Cardiac septum (tissue), 1 donor: ENCODE measurements at regions not wholly inside any gene's neighbourhood (a gene's known extent, or its start where the extent isn't known, plus 50 kb on each side); places are given as distances from the start of the nearest gene placed in this dataset.
"Not testable (repeated sequence)": the region's sequence is repeated elsewhere in the genome, so short reads cannot be mapped to it uniquely, and the experiment has no call there.

ENCODE experiments used
- DNase-seq: peaks from one replicate; pipeline ENCODE4 v3.0.0-alpha.2; 2020; ENCODE audit warnings: low spot score
- intact Hi-C: fragments of 100-400 bp; cut with DNase I; formaldehyde crosslinking; loops from one replicate; pipeline ENCODE4 v1.14.0; 2022
- donor health status: DM: no; HTN: no; CAD: no.

DNA sequence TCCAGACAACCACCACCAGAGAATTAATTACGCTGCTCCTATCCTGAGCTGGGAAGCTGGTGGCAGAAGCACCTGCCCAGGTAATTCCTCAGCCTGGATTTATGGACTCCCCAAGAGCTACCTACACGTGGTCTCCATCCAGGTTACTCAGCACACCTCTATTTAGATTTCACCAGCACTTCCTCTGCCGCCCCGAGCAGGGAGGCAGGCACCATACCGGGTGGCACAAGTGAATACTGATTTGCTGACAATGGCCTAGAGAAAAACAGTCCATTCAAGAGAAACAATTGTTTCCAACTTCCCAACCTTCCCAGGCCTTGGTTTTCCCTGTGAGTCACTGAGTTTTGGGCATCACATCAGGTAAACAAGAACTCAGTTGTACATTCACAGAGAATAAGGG lies 134.3 kb downstream of the MATN1 start:
- intact Hi-C loops, result no loop called here
- no peak for DNase-seq

DNA sequence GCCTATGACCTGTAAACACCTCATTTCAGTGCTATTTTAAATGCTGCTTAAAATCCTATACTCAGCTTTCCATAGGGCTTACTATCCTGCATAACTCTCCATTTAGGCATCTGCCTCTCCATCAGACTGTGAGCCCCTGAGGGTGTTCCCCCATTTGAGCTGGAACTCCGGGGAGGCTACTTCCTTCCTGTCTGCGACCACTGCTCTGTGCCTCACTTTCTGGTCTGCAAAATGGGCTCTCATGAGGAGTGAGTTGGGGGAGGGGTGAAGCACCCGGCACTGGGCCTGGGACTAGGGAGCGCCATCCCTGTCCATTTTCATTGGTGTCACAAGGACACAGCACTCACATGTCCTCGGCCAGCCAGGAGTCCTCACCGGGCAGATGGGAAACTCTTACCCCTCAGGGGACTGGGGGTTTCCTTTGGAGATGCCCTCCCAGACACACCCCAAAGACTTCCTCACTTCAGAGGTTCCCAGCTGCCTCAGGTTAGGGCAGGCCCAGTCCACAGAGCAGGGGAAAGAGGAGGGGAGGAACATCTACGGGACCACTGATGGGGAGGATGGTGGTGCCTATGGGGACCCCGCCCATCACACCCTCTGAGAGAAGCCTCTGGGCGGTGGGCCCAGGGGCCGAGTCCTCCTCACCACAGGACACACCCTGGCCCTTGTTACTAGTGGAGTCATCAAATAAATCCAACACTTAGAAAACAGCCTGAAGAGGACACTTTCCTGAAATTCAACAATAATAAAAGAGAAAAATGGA lies 134.9 kb downstream of the MATN1 start:
- DNase-seq, result no peak
- intact Hi-C loops, result no loop called here

DNA sequence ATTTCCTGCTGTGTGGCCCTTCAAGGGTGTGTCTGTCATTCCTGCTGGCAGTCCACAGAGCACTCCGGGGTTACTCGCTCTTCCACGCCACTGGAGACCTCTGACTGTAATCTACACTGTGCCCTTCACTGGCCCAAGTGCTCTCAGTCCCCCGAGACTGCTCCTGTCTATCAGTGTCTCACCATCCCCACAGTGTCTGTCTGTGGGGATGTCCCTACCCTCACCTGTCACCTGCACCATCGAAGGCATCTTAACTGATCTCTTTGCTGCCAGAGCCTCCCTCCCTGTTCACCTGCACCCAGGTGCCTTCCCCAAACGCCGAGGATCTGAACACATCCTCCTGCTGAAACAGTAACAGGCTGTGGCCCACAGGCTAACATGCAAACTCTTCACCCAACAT lies 136.7 kb downstream of the MATN1 start:
- DNase-seq, result no peak
- intact Hi-C loops, result no loop called here

DNA sequence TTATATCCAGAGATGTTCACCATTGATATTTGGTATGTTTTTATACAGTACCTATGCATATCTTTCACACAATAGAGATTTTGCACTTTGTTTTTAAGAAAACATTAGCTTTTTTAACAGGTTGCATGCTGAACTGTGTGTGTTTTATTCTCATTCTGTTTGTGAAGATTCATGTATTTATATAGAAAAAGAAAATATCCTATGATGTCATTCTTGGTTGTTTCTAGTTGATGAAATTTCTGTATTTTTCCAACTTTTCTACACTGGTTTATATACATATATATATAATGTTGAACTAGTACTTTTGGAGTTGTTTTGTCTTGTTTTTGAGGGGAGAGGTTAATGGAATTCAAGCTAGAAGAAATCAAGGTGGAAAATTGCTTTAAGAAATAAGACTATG lies 143.8 kb downstream of the MATN1 start:
- DNase-seq, result no peak
- intact Hi-C loops, result no loop called here

DNA sequence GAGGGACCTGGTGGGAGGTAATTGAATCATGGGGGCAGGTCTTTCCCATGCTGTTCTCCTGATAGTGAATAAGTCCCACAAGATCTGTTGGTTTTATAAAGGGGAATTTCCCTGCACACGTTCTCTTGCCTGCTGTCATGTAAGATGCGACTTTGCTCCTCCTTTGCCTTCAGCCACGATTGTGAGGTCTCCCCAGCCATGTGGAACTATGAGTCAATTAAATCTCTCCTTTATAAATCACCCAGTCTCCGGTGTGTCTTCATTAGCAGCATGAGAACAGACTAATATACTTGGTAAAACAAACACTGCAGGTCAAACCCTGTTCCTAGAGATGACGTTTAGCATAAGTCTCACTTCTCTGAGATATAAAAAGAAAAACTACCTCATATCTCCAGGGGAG lies 148.3 kb downstream of the MATN1 start:
- no peak for DNase-seq
- intact Hi-C loops, result no loop called here

DNA sequence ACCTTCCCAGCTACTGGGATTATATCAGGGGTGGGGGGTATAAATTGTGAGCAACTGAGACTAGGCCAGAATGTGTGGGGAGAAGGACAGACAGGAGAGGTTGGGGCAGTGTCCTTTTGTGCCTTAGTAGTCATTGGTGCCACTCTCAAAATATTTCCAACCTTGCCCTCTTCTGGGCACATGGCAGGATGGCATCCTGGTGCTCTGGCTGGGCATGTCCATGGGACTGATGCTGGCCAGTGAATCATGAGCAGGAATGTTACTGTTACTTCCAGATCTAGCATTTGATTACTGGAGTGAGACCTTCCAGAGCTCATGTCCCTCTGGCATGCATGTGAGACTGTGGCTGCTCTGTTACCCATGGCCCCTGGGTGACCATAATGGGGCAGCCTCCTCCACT lies 151.2 kb downstream of the MATN1 start:
- no peak for DNase-seq
- intact Hi-C loops, result no loop called here

DNA sequence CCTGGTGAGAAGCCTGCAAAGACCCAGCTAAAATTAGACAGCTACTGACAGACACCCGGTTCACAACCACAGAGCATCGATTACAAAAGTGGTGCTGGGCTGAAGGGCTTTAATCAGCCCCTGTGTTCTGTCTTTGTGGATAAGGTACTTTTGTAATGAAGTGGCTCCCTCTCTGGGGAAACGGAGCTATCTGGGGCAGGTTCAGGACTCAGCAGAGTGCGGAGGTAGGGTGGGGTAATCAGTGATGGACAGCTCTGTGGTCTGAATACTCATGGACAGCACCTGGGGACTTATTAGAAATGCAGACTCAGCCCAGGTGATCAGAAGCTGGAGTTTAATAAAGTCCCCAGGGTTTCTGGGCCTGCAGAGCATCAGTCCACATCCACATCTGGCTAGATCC lies 152.0 kb downstream of the MATN1 start:
- intact Hi-C loops, result no loop called here
- no peak for DNase-seq

DNA sequence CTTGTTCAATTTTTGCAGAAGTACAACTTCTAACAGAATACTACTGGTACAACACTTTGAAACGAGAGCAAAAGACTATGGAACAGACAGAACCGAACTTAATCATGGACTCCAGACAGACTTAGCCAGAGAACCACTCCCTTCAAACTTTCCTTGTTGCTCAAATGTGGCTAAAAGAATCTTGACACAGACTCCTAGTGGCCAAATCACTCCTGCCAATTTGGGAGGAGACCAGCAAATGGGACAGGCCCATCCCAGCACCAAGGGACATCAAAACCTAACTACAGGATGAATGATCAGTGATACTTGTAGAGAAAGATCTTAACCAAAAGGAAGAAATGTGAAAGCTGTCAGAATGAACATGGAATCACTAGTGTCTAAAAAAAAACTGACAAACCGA lies 154.0 kb downstream of the MATN1 start:
- intact Hi-C loops, result no loop called here
- no peak for DNase-seq

DNA sequence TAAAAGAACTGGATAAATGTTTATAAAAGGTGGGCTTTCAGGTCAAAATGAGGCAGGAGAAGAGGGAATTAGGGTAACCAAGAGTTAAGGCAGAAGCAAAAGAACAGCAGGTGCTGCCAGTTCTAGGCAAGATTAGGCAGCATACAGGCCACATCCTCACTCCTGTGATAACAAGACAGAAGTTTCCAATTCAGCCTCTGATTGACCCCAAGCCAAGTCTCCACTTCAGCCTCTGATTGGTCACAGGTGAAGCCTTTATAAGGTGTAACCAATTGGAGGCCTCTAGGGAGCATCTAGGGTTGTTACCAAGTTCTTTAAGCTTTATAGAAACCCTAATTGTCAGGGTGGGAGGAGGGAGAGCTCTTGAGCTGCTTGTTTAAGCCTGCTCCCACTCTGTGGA lies 160.8 kb downstream of the MATN1 start:
- DNase-seq, result no peak
- intact Hi-C loops, result no loop called here

DNA sequence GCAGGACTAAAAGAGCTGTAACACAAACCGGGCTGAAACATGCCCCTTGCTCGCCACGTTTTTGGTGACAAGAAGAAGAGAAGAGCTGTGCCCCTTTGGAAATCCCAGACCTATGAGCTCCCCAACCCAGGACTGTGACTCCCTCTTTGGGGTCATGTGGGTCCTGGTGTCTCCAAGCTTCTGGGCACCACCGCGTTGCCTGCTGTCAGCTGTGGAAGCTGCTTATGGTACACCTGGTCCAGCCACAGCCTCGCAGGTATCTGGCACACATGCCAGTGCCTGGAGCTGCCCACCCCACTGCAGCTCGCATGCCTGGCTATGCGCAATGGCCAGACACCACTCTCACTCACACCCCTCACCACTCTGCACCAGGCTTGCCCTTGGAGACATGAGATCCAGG lies 171.8 kb downstream of the MATN1 start:
- intact Hi-C loops, result no loop called here
- DNase-seq, result no peak

DNA sequence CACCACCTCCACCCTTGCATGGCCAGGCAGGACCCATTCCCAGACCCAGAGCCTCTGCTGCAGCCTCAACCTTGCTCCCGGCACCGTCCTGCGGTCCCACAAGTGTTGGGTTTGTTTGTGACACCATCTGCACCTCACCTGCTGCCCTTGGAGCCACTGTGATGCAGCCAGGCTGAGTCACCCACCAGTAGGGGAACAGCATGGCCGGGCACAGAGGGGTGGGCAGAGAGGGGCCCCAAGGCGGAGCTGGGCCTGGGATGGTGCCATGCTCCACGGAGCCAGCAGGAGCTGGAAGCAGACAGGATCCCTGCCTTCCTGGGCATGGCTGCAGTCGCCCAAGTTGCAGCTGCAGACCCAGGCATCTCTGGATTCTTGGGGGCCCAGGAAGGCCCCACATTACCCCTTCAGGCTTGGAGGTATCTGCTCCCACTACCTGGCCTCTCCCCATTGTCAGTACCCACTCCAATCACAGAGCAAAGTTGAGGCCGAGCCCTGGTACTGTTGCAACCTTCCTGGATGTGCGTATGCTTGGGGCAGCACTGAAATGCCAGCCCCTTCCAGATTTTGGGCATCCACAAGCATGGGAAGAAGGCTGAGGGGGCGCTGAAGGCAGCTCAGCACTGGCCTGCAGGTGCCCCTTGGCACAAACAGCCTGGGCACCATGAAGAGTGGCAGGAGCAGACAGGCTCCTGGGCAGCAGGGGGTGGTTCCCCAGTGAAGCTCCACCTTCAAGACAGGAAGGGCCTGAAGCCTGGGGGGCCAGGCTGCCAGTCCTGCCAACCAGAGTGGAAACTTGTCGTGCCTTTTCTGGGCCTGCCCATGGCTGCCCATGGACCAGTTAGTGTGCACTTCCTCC lies 172.8 kb downstream of the MATN1 start:
- intact Hi-C loops, result no loop called here

DNA sequence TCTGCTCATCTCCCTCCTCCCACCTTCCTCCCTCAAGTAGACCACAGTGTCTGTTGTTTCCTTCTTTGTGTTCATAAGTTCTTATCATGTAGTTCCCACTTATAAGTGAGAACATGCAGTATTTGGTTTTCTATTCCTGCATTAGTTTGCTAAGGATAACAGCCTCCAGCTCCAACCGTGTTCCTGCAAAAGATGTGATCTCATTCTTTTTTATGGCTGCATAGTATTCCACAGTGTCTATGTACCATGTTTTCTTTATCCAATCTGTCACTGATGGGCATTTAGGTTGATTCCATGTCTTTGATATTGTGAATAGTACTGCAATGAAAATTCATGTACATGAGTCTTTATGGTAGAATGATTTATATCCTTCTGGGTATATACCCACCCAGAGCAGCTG lies 173.5 kb downstream of the MATN1 start:
- intact Hi-C loops, DNase-seq: not testable (repeated sequence)

More for the DNA sequence above, 172.8 kb downstream of the MATN1 start:
- DNase-seq, result no peak

DNA sequence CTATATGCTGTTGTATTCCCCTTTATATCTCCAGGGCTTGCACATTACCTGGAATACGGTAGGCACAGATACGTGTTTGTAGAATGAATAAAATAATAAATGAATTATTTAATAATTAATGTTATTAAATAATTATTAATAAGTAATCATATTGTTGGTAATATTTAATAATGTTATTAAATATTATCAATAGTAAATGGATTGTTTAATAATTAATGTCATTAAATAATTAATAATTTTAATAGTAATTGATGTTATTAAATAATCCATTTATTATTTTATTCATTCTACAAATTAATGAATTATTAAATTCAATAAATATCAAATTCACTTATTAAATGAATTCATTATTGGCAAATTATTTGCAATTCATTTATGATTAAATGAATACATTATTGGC lies 175.1 kb downstream of the MATN1 start:
- no peak for DNase-seq
- intact Hi-C loops, result no loop called here

DNA sequence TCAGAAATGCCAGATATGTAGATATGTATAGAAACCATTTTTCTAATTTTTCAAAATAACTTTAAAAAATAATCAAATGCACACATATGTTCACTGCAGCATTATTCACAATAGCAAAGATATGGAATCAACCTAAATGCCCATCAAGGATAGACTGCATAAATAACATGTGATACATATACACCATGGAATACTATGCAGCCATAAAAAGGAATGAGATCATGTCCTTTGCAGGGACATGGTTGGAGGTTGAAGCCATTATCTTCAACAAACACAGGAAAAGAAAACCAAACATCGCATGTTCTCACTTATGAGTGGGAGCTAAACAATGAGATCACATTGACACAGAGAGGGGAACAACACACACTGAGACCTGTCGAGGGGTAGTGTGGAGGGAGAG lies 176.1 kb downstream of the MATN1 start:
- intact Hi-C loops, DNase-seq: not testable (repeated sequence)

DNA sequence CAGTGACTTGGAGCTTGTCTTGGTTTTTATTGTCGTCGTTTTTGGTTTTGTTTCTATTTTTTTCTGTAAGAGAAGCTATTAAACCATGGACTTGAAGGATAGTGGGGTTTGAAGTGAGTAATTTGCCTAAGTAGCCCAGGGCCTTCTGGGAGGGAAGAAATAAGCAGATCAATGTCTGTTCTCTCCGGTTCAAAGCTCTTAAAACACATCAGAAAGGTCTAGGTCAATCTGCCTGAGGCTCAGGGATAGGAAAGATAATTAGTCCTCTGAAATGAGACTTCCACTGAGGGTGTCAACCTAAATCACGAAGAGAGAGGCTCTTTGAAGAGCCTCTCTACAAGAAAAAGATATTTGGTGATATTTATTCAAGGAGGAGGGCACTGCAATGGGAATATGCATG lies 178.0 kb downstream of the MATN1 start:
- intact Hi-C loops, result no loop called here
- no peak for DNase-seq

DNA sequence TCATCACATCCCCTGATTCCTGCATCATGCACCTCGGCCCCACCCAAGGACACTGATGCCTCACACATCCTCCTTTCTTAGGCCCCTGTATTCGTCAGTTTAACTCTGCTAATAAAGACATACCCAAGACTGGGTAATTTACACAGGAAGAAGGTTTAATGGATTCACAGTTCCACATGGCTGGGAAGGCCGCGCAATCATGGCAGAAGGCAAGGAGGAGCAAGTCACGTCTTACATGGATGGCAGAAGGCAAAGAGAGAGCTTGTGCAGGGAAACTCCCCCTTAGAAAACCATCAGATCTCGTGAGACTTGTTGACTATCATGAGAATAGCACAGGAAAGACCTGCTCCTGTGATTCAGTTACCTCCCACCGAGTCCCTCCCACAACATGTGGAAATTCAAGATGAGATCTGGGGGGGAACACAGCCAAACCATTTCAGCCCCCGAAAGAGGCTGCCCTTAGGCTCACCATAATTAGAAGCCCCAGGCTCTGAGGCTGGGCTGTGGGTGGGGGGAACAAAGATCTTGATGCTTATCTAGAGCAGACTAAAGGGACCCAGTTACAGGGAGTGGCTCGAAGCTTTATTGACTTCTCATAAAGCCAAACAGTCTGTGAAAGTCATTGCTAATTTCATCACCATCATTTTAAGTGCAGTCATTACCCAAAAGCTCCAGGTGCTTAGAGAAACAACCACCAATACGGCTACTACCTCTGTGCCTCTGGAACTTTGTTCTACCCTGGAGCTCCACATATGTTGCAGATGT lies 181.5 kb downstream of the MATN1 start:
- no peak for DNase-seq
- intact Hi-C loops, result no loop called here

DNA sequence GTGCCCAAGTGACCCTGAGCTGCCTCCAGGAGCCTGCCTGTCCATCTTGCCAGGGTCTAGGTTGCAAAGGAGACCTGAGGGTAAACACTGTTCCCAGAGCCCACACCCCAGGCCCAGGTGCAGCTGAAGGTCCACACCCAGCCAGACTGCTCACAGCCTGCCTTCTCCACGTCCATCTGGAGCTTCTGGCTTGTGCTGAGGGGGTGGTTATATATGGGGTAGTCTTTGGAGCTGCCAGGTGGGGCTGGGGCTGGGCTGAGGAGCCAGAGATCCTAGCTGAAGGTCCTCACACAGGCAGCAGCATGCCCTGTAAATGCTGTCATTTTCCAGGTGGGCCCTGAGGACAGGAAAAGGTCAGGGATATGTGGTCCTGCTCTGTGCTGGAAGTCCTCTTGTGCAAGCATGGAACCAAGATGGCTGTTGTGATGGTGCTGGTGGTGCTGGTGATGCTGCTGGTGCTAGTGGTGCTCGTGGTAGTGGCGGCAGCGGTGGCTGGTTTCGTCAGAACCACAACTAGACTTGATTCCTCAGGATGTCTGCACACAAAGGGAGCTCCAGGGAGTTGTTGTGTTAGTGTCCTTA lies 182.7 kb downstream of the MATN1 start:
- DNase-seq, result no peak
- intact Hi-C loops, result no loop called here

DNA sequence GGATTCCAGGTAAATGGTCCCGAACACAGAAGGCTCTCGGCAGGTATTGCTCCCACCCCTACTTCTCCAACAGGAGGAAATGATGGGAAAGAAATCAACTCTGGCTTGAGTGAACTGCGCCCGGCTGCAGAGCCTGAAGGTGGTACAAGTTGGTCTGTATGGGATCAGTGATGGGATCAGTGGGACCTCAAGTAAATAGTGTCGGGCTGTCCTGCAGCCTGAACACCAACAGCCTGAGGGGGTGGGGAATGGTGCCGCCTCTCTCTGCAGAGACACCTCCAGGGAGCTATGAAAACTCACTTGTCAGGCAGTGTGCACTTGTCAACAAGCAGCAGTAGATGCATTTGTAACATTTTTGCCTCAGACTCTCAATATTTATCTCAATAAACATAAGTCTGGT lies 183.5 kb downstream of the MATN1 start:
- no peak for DNase-seq
- intact Hi-C loops, result no loop called here

DNA sequence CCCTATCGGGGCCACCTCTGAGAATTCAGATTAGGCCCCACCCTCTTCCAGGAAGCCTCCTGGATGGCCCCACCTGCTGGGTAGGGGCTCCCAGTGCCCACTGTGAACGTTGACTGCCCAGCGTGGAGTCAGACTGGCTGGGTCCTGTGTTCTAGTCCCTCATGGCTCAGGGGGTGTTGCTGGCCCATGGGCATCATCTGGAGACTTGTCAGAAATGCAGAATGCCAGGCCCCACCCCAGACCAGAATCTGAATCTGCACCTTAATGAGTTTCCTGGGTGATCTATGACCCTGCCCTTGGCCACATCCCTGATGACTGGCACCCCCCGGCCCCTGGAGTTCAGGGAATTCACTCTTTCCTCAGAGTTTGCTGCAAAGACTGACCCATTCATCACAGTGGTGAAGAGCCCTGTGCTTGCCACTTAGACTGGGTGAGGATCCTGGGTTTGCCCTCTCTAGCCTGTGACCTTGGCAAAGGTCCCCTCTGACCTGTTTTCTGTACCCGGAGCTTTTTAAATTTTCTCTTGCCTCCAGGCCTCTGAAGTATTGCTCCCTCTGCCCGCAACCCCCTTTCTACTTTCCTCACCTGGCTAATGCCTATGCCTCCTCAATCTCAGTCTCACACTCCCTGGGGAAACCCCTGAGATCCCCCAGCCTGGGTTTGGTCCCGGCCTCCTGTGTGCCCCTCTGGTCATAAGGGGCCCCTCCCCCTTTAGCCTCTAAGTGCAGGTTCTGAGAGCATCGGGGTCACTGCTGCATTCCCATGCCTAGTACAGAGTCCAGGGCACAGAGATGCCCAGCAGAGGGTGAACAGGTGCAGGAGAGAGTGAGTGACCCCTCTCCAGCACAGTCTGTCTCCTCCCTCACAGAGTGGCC lies 184.2 kb downstream of the MATN1 start:
- intact Hi-C loops, result no loop called here
- DNase-seq, result no peak
